Vagina (tissue), 2 donors: ENCODE measurements at regions not wholly inside any gene's neighbourhood (a gene's known extent, or its start where the extent isn't known, plus 50 kb on each side); places are given as distances from the start of the nearest gene placed in this dataset.

Experiments
- DNase-seq, 2 donors: peaks; one replicate each; pipeline ENCODE4 v3.0.0-alpha.2; 2017; ENCODE audit errors: extremely low spot score in 2 of 2
- H3K27ac ChIP-seq: fragments of 200-600 bp; sonication (generic); one replicate; pipeline ENCODE4 v1.5.1; 2019
- H3K27me3 ChIP-seq: fragments of 200-600 bp; sonication (generic); one replicate; pipeline ENCODE4 v1.5.1; 2019
- H3K36me3 ChIP-seq, 2 donors: fragments of 200-600 bp; sonication (generic); one replicate each; pipeline ENCODE4 v1.5.1; 2017 to 2019
- H3K4me1 ChIP-seq: fragments of 200-600 bp; sonication (generic); one replicate; pipeline ENCODE4 v1.5.1; 2019
- H3K4me3 ChIP-seq, 2 donors: fragments of 200-600 bp; sonication (generic); 1 replicate in 1 of 2; 2 replicates in 1 of 2; pipeline ENCODE4 v1.5.1; 2016 to 2019
- H3K9me3 ChIP-seq: fragments of 200-600 bp; sonication (generic); one replicate; pipeline ENCODE4 v1.5.1; 2019
- CTCF ChIP-seq, 3 experiments: fragments of 450-650 bp in 2 of 3; fragments of 200-600 bp in 1 of 3; sonication (generic) in 1 of 3; IDR thresholded peaks; one replicate each; pipeline ENCODE4 v1.5.1; 2017 to 2019; ENCODE audit warnings: antibody characterized with exemption in 3 of 3, mild to moderate bottlenecking in 2 of 3, moderate library complexity in 2 of 3
- POLR2A ChIP-seq, 2 donors: fragments of 450-650 bp; IDR thresholded peaks; one replicate each; pipeline ENCODE4 v1.6.1; 2017; ENCODE audit warnings: antibody characterized with exemption in 2 of 2, mild to moderate bottlenecking in 2 of 2, moderate library complexity in 2 of 2
- POLR2AphosphoS5 ChIP-seq, 2 donors: sonication (generic); formaldehyde crosslinking; IDR thresholded peaks; one replicate each; pipeline ENCODE4 v1.9.0; 2017; ENCODE audit warnings: antibody characterized with exemption in 2 of 2, mild to moderate bottlenecking in 2 of 2, low read depth in 1 of 2; ENCODE audit not compliant: insufficient read depth in 1 of 2
- intact Hi-C: fragments of 100-400 bp; cut with DNase I; formaldehyde crosslinking; loops from one replicate; pipeline ENCODE4 v1.15.1; 2023

GRCh38 chr12:93144109-93144508, 215.0 kb upstream of the EEA1 start:
- Histone ChIP-seq H3K9me3 (no peaks in the 10 kb centered on the region), H3K27ac (no peak overlapping the region), H3K4me1 (peaks cover 14% of the 10 kb centered on the region), H3K36me3 (no peaks in the 10 kb centered on the region), H3K27me3 (no peaks in the 10 kb centered on the region), H3K4me3 (no peak overlapping the region)
- no peak for DNase-seq
- TF ChIP-seq POLR2A (IDR thresholded peaks at IDR 0.05): no peak
- TF ChIP-seq POLR2AphosphoS5 (IDR thresholded peaks at IDR 0.05; ENCODE audit: insufficient read depth in 1 of 2, low read depth in 1 of 2): no peak
- TF ChIP-seq CTCF (IDR thresholded peaks at IDR 0.05): no peak
- intact Hi-C loops: no loop called here

- Histone ChIP-seq H3K4me3 (no peak overlapping the region), H3K36me3 (no peaks in the 10 kb centered on the region), H3K27me3 (no peaks in the 10 kb centered on the region), H3K27ac (no peak overlapping the region), H3K9me3 (no peaks in the 10 kb centered on the region), H3K4me1 (peaks cover 14% of the 10 kb centered on the region)
- TF ChIP-seq POLR2AphosphoS5 (IDR thresholded peaks at IDR 0.05; ENCODE audit: insufficient read depth in 1 of 2, low read depth in 1 of 2): no peak
- TF ChIP-seq CTCF (IDR thresholded peaks at IDR 0.05): no peak
- no peak for TF ChIP-seq POLR2A (IDR thresholded peaks at IDR 0.05)
- no peak for DNase-seq
- intact Hi-C loops: no loop called here
Observed at GRCh38 chr12:93145086-93145485, 216.0 kb upstream of the EEA1 start.

GRCh38 chr12:93146263-93146939, 217.3 kb upstream of the EEA1 start:
- Histone ChIP-seq H3K9me3 (no peaks in the 10 kb centered on the region), H3K4me1 (peaks cover 14% of the 10 kb centered on the region), H3K27ac (no peak overlapping the region), H3K36me3 (no peaks in the 10 kb centered on the region), H3K27me3 (no peaks in the 10 kb centered on the region), H3K4me3 (no peak overlapping the region)
- TF ChIP-seq CTCF (IDR thresholded peaks at IDR 0.05) (no peak), POLR2AphosphoS5 (IDR thresholded peaks at IDR 0.05; ENCODE audit: insufficient read depth in 1 of 2, low read depth in 1 of 2) (no peak), POLR2A (IDR thresholded peaks at IDR 0.05) (no peak)
- intact Hi-C loops: no loop called here
- DNase-seq: no peak

- TF ChIP-seq CTCF (IDR thresholded peaks at IDR 0.05): no peak
- no peak for TF ChIP-seq POLR2A (IDR thresholded peaks at IDR 0.05)
- TF ChIP-seq POLR2AphosphoS5 (IDR thresholded peaks at IDR 0.05; ENCODE audit: insufficient read depth in 1 of 2, low read depth in 1 of 2): no peak
- Histone ChIP-seq H3K4me3 (no peak overlapping the region), H3K9me3 (no peaks in the 10 kb centered on the region), H3K27me3 (no peaks in the 10 kb centered on the region), H3K27ac (no peak overlapping the region), H3K36me3 (no peaks in the 10 kb centered on the region), H3K4me1 (peaks cover 14% of the 10 kb centered on the region)
- intact Hi-C loops: no loop called here
- no peak for DNase-seq
Observed at GRCh38 chr12:93146970-93147369, 217.9 kb upstream of the EEA1 start.

- no peaks in the 10 kb centered on the region for H3K27me3 ChIP-seq
- intact Hi-C loops: no loop called here
Observed at GRCh38 chr12:93148412-93148811, 219.3 kb upstream of the EEA1 start.

More at GRCh38 chr12:93148412-93148811, 219.3 kb upstream of the EEA1 start:
- no peaks in the 10 kb centered on the region for H3K9me3 ChIP-seq
- H3K36me3 ChIP-seq: no peaks in the 10 kb centered on the region
- no peak for TF ChIP-seq CTCF (IDR thresholded peaks at IDR 0.05)
- no peak for TF ChIP-seq POLR2AphosphoS5 (IDR thresholded peaks at IDR 0.05; ENCODE audit: insufficient read depth in 1 of 2, low read depth in 1 of 2)
- TF ChIP-seq POLR2A (IDR thresholded peaks at IDR 0.05): no peak
- H3K4me1 ChIP-seq: peaks cover 14% of the 10 kb centered on the region
- H3K27ac ChIP-seq: no peak overlapping the region
- H3K4me3 ChIP-seq: no peak overlapping the region
- DNase-seq: no peak
